ENCODE measurements at regions not wholly inside any gene's neighbourhood (a gene's known extent, or its start where the extent isn't known, plus 50 kb on each side); places are given as distances from the start of the nearest gene placed in this dataset.
A peak's percentile ranks its signal among the peaks of the same experiment; 100 is the strongest.
"Not testable (repeated sequence)": the region's sequence is repeated elsewhere in the genome, so short reads cannot be mapped to it uniquely, and the experiment has no call there.

- not testable (repeated sequence) for DNase-seq
These were observed 155.3 kb downstream of the TMEM121 start for GRCh38 chr14:105681606-105682185.

GRCh38 chr14:105682442-105682841, 156.1 kb downstream of the TMEM121 start:
- not testable (repeated sequence) for DNase-seq

- no peak for DNase-seq
These were observed 156.7 kb downstream of the TMEM121 start for GRCh38 chr14:105682956-105683570.

DNA sequence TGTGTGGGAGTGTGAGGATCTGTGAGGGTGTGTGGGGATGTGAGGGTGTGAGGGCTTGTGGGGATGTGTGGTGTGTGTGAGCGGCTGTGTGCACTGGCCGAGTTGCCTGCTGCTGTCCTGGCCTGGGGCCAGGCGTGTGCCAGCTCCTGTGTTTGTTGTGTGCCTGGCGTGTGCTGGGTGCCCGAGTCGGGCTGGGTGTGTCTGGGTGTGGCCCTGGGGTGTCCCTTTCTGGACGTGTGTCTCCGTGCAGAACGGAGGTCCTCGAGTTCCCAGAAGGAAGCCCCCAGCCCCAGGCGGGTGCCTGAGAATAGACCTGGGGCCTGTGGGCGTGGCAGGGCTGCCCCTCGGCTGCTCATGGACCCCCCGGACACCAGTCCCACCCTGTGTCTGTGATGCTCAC, 157.7 kb downstream of the TMEM121 start:
- not testable (repeated sequence) for DNase-seq

- DNase-seq, result not testable (repeated sequence)
These were observed 158.2 kb downstream of the TMEM121 start for GRCh38 chr14:105684597-105684996.

GRCh38 chr14:105685003-105685402, 158.6 kb downstream of the TMEM121 start:
- DNase-seq, result no peak

GRCh38 chr14:105685605-105686004, 159.2 kb downstream of the TMEM121 start:
- DNase-seq, result not testable (repeated sequence)

- not testable (repeated sequence) for DNase-seq
These were observed 159.7 kb downstream of the TMEM121 start for GRCh38 chr14:105686050-105686449.

DNA sequence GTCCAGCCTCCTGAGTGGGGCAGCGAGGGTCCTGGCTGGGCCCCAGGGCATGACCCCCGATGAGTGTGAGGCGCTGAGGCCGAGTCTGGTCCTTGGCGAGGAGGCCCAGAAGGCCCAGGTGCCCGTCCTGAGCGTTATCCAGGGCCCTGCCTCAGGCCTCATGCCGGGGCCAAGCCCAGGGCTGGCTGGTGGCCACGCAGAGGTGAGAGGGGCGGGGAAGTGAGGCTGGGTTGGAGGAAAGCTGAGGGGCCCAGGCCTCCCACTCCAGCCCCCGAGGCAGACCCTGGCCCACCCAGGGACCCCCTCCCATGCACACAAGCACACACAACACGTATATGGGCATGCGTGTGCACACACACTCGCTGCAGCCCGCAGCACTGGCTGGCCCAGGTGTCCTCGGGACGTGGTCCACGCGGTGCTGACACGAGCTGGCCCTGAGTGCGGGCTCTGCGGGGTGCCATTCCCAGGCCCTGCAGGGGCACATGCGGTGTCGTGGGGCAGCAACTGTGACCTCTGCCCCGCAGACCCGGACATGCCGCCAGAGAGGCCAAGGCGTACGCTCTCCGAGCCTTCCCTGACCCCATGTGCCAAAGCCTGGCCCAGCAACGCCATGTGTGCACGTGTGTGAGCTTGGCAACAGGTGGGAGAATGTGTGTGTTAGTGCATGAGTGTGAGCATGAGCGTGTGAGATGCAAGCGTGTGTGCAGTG, 160.2 kb downstream of the TMEM121 start:
- DNase-seq, result not testable (repeated sequence)

- not testable (repeated sequence) for DNase-seq
These were observed 161.0 kb downstream of the TMEM121 start for GRCh38 chr14:105687171-105688022.

DNA sequence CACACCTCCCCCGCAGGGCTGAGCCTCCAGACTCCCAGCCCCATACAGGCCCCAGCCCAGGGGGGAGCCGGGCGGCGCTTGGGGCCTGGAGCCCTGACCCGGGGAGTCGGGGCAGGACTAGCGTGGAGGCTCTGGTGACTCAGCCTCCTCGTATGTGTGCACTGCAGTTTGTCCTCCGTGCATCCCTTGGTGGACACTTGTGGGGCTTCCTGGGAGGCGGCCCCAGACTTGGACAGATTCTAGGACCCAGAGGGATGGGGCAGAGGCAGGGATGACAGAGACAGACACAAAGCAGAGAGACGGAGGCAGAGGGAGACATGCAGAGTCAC, 161.6 kb downstream of the TMEM121 start:
- not testable (repeated sequence) for DNase-seq

GRCh38 chr14:105688664-105689221, 162.4 kb downstream of the TMEM121 start:
- not testable (repeated sequence) for DNase-seq

GRCh38 chr14:105689722-105690121, 163.3 kb downstream of the TMEM121 start:
- no peak for DNase-seq

GRCh38 chr14:105690671-105691070, 164.3 kb downstream of the TMEM121 start:
- DNase-seq, result no peak

- not testable (repeated sequence) for DNase-seq
These were observed 165.1 kb downstream of the TMEM121 start for GRCh38 chr14:105691321-105692109.

- peak in 1 of 2 donors; percentile 1 for DNase-seq
These were observed 165.8 kb downstream of the TMEM121 start for GRCh38 chr14:105692110-105692685.

DNA sequence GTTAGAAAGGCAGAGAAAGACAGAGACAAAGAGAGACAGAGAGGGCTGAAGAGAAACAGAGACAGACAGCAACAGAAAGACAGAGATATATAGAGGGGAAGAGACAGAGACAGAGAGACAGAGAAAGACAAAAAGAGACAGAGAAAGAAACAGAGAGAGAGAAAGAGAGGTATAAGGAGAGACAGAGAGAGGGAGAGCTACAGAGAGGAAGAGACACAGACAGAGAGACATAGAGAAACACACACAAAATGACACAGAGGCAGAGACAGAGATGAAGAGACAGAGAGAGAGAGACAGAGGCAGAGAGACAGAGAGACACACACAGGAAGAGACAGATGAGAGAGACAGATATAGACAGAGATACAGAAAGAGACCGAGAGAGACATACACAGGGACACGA, 168.6 kb downstream of the TMEM121 start:
- DNase-seq, result no peak

- not testable (repeated sequence) for DNase-seq
These were observed 170.0 kb downstream of the TMEM121 start for GRCh38 chr14:105696388-105696787.

DNA sequence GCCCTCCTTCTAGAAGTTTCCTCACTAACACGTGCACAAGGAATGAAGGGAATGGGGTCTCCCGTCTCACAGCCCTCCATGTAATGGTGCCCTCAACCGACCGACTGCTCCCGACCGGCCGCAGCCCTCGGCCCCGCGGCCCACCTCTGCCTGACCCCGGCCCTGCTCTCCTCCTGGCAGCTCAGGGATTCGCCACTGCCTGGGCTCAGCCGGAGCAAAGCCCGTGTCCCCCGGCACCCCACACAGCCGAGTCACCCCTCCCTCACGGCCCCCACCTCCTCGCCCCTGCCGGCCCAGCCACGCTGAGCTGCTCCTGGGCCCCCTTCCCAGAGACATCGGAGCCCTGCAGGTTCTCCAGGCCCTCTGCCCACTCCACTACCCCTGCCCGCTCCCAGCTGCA, 171.0 kb downstream of the TMEM121 start:
- DNase-seq, result peak in 1 of 2 donors; percentile 1

- not testable (repeated sequence) for DNase-seq
These were observed 171.6 kb downstream of the TMEM121 start for GRCh38 chr14:105697955-105698354.

DNA sequence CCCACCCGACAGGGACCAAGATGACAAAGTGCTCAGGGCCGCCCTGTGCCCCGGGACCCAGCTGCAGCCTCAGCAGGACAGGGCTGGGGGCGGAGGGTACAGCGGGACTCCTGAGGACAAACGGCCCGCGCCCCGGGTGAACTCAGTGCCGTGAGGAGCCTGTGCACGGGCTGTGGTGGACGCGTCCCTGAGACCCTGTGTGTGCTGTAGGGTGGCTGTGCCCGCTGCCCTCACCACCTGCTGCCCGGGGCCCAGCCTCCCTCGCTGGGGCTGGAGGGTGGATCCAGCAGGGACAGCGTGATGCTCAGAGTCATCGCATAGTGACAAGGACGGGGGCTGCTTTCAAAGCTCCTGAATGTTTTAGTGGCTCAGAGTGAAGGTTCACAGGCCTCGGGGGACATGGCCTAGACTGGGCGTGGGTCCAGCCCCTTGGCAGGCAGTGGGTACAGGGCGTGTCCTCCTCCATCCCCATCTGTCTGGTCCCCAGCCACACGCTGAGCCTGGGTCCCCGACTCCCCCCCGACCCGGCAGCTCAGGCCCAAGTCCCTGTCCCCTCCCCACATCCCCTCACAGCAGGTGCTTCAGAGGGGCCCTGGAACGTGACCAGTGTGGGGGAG, 172.7 kb downstream of the TMEM121 start:
- peak in 1 of 2 donors; percentile 4 for DNase-seq

Data from stimulated activated CD4-positive, alpha-beta T cell treated with anti-CD3 and anti-CD28 coated beads, Interleukin-2, amount 100 ng/mL, for 24 hours (primary cell).